Right kidney (tissue), 1 donor: ENCODE measurements at regions not wholly inside any gene's neighbourhood (a gene's known extent, or its start where the extent isn't known, plus 50 kb on each side); places are given as distances from the start of the nearest gene placed in this dataset.
"Not testable (repeated sequence)": the region's sequence is repeated elsewhere in the genome, so short reads cannot be mapped to it uniquely, and the experiment has no call there.

ENCODE experiments used
- DNase-seq: peaks from one replicate; pipeline ENCODE4 v3.0.0-alpha.2; 2016

DNA sequence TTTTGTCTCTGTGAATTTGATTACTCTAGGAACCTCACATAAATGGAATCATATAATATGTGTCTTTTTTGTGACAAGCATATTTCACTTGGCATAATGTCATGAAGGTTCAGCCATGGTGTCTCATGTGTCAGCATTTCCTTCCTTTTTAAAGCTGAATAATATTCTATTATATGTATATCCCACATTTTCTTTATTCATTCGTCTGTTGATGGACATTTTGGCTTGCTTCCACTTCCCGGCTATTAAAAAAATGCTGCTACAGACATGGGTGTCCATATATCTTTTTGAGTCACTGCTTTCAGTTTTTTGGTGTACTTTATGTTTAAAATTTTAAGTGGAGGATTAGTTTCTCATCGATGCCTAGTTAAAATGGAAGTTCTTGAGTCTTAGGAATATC lies 59.8 kb upstream of the C5orf63 start:
- no peak for DNase-seq

DNA sequence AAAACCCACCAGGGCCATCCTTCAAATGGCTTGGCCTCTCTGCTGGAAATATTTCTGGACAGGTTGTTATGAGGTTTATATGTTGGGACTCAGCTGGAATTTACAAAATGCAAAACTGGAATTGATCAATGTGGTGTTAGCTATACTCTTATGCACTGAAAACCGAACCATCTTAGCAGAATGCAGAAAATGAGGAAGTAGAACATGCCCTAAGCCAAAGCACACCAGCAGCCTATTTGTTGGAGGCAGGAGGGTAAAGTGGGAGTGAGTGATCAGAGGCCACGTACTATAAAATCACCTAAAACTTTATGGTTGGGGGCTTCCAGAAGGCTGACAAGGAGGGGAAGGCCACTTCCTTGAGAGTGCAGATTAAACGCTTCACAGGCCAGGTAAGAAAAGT lies 63.6 kb upstream of the C5orf63 start:
- DNase-seq: no peak

DNA sequence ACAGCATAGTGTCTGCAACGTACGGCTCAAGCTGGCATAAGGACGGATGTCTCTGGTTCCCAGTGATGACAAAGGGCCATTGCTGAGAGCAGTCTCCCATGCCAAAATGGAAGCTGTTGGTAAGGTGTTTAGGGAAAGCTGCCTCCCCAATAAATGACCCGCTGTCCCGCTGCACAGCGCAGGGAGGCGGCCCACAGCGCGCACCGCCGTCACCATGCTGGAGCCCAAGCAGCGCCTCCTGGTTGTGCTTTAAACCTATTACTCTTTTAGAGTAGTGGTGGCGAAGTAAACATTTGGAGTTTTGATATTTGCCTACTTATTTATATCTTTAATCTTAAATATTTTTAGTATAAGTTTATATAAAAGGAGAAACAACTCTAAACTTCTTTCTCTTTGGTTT lies 70.4 kb upstream of the C5orf63 start:
- DNase-seq: no peak

DNA sequence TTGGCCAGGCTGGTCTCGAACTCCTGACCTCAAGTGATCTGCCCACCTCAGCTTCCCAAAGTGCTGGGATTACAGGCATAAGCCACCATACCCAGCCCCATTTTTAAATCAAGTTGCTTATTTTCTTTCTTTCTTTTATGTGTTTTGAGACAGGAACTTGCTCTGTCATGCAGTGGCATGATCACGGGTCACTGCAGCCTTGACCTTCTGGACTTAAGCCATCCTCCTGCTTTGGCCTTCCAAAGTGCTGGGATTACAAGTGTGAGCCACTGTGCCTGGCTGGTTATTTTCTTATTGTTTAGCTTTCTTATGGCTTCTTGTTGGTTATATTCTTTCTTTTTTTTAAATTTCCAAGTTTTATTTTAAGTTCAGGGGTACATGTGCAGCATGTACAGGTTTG lies 79.7 kb upstream of the C5orf63 start:
- DNase-seq: no peak

DNA sequence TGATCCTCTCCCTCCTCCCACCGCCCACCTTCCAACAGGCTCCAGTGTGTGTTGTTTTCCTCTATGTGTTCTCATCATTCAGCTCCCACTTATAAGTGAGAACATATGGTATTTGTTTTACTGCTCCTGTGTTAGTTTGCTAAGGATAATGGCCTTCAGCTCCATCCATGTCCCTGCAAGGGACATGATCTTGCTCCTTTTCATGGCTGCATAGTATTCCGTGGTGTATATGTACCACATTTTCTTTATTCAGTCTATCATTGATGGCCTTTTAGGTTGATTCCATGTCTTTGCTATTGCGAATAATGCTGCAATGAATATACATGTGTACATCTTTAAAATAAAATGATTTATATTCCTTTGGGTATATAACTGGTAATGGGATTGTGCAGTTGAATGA lies 80.2 kb upstream of the C5orf63 start:
- no peak for DNase-seq

DNA sequence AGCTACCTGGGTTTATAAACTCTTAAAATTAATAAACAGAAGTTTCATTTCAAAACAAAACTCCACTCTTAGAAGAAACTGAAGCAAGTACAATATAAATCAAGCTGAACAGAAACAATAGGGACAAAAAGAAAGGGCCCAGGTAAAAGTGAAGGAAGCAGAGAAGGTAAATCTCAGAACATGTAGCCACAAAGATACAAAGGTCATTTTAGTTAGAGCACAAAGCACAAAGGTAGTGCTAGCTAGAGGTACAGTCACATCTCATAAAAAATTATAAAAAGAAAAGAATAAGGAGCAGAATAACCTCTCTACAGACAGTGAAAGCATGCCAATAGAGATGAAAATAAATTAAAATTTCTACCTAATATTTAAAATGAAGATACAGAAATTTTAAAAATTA lies 90.4 kb upstream of the C5orf63 start:
- DNase-seq: no peak

DNA sequence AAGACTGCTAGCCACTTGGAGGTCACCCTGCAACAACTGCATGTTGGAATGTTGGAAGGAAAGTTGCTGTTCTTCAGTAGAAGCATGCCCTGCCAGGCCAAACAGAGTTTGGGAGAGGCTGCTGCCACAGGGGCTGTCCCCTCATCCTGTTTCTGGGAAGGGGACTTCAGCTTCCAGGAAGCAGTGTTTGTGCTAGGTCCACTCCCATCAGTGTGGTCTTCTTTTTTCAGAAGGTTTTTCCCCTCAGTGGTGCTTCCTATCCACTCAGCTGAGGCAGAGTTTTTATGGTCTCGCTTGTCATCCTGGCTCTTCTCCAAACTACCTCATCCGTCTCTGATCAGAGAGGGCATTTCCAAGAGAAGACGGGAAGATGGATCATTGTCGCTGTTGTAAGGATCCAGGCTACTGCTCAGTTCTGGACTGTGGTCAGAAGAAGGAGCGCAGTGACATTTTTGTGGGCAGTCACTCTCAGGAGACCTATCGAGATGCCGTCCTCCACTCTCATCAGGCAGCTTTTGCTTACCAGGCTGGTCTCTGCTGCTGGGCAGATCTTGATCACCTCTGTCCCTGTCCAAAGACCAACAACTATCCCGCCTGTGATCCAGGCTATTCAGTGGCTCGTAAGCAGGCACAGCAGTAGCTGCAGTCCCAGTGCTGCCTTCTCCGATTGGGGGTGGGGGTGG lies 97.8 kb upstream of the C5orf63 start:
- DNase-seq: no peak

DNA sequence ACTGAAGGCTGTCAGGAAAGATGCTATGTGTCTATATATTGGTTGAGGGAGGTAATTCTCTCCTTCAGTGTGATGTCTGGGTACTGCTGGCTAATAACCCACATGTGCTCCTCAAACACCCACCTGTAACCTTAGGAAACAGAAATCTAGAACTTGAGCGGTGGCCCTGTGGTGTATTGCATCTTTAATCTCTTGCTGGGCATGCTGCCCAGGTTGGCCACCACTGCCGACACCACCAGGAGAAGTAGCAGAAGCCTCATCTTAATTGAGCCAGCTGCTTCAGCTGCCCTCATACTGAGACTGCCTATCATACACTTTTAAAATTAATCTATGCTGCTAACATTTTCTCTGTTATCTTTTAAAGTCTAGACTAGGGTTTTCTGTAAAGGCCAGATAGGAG lies 103.5 kb upstream of the C5orf63 start:
- DNase-seq: no peak

DNA sequence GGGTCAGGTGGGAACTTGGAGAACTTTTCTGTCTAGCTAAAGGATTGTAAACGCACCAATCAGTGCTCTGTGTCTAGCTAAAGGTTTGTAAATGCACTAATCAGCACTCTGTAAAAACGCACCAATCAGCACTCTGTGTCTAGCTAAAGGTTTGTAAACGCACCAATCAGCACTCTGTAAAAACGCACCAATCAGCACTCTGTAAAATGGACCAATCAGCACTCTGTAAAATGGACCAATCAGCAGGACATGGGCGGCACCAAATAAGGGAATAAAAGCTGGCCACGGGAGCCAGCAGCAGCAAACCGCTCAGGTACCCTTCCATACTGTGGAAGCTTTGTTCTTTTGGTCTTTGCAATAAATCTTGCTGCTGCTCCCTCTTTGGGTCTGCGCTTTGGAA lies 108.0 kb upstream of the MEGF10 start:
- DNase-seq: not testable (repeated sequence)

DNA sequence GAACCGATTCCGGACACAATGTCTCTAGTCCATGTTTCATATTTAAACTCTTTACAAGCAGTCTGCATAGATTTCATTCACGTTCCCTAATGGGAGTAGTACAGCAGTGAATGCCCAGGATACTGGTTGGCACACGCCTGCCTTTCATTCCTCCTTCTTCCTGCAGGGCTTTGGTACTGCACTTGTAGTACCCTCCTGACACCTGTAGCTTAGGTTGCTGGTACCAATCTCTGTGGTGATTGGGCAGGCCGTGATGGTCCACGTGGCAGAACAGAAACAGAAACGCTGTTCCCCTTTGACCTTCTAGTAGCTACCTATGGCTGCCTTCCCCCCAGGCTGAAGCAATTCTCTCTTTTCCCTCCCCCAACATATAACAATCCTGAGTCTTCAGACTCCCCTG lies 107.3 kb upstream of the MEGF10 start:
- DNase-seq: no peak

DNA sequence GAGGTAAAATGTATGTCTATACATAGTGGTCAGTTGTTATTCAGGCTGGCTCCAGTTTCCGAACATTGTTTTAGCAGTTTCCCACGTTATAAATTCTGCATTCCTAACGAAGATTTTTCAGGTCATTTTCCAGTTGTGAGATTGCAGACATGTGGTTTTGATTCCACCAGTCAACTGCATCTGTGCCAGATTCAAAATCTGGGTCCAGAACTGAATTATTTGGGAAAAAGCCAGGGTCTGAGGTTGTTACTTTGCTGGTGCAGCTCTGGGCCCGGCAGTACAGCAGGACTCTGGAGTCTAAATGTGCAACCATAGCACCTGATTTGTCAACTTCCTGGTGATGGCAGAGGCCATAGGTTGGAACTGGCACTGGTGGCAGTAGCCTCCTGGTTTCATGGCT lies 105.7 kb upstream of the MEGF10 start:
- no peak for DNase-seq

DNA sequence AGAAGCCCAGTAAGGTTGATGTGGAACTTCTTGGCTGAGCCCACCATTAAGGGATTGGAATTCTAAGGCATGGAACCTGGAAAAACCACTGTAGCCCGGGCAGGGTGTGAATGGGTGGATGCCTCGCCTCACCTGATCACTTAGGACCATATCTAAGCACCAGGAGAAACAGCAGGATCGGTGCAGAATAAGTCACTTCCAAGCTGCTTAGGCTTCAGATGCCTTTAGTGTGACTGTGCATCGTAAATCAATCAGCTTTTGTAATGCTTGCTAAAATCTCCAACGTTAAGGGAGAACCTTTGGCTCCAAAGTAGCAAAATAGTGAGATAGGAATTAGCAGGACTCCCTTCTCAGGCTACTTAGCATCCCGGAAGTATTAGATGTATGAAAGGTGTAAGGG lies 103.9 kb upstream of the MEGF10 start:
- DNase-seq: no peak

DNA sequence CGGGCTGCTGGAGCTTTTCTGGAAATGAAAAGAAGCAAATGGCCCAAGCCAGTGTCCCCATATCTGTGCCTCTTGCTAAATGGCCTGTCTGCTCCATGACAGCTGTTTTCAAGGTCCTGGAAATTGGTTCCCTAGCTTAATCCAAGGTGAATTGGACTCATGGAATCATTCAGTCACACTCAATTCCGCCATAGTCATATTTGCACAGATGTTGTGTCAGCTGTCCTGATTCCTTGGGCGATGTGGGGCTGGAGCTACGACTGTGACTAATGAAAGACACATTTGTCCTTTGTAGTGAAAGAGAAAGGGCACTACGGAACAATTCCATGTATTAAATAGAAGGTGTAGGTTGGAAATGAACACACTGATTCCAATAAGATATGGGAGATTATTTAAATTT lies 102.9 kb upstream of the MEGF10 start:
- DNase-seq: no peak

DNA sequence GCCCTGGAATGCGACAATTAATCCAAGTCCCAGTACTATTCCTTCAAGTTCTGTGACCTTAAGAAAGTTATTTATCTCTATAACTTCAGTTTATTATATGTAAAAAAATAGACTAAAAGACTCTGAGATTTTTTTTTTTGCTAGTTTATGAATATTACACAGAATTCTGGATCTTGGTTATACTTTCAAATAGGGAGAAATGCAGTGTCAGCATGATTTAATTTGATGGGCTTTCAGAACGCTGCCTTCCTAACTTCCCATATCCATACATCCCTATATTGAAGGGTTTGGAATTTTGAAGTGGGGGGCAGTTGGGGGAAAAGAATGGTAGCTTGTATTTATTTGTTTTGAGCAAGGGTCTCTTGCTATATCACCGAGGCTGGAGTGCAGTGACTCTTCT lies 98.4 kb upstream of the MEGF10 start:
- no peak for DNase-seq

DNA sequence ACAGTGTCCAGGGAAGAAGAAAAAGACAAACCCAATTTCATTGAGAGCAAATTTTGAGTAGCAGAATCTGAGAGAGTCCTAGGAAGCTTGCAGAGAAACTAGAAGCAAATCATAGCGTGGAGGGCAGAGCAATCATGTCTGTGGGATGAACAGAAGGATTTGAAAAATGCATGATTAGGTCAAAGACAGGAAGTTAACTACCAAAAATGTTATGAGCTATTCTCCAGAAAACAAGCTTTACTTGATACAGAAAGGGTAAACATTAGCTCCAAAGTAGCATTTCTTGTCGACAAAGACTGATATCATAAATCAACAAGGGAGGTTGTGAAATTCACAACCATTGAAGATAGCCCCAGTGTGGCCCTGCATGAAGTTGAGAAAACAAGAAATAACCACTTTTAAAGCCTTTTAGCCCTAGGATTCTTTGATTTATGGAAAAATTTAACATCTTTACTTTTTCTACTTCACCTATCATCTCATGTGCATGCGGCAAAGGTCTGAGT lies 97.7 kb upstream of the MEGF10 start:
- DNase-seq: no peak

DNA sequence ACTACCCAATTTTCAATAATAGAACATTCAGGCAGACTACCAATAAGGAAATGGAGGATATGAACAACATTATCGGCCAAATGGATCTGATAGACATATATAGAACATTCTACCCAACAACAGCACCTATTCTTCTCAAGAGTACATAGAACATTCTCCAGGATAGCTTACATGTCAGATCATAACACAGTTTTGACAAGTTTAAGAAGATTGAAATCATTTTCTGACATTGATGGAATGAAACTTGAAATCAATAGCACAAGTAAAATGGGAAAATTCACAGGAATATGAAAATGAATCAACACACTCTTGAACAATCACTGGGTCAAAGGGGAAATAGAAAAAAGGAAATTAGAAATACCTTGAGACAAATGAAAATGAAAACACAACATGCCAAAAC lies 94.6 kb upstream of the MEGF10 start:
- no peak for DNase-seq

DNA sequence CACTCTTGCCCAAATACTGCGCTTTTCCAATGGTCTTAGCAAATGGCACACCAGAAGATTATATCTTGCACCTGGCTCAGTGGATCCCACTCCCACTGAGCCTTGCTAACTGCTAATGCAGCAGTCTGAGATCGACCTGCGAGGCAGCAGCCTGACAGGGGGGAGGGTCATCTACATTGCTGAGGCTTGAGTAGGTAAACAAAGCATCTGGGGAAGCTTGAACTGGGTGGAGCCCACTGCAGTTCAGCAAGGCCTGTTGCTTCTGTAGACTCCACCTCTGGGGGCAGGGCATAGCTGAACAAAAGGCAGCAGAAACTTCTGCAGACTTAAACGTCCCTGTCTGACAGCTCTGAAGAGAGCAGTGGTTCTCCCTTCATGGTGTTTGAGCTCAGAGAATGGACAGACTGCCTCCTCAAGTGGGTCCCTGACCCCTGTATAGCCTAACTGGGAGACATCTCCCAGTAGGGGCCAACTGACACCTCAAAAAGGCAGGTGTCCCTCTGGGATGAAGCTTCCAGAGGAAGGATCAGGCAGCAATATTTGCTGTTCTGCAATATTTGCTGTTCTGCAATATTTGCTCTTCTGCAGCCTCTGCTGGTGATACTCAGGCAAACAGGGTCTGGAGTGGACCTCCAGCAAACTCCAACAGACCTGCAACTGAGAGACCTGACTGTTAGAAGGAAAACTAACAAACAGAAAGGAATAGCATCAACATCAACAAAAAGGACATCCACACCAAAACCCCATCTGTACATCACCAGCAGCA lies 93.0 kb upstream of the MEGF10 start:
- DNase-seq: not testable (repeated sequence)

DNA sequence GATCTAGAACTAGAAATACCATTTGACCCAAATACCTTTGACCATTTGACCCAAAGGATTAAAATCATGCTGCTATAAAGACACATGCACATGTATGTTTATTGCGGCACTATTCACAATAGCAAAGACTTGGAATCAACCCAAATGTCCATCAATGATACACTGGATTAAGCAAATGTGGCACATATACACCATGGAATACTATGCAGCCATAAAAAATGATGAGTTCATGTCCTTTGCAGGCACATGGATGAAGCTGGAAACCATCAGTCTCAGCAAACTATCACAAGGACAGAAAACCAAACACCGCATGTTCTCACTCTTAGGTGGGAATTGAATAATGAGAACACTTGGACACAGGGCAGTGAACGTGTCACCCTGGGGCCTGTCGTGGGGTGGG lies 87.9 kb upstream of the MEGF10 start:
- not testable (repeated sequence) for DNase-seq

DNA sequence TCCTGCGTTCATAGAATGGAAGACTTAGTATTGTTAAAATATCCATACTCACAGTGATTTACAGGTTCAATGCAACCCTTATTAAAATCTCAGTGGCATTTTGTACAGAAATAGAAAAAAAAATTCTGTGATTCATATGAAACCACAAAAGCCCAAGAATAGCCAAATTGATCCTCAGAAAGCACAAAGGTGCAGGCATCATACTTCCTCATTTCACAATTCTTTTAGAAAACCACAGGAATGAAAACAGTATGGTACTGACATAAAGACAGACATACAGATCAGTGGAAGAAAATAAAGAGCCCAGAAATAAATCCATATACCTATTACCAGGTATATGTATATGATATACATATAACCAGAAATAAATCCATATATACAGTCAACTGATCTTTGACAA lies 86.8 kb upstream of the MEGF10 start:
- DNase-seq: no peak

DNA sequence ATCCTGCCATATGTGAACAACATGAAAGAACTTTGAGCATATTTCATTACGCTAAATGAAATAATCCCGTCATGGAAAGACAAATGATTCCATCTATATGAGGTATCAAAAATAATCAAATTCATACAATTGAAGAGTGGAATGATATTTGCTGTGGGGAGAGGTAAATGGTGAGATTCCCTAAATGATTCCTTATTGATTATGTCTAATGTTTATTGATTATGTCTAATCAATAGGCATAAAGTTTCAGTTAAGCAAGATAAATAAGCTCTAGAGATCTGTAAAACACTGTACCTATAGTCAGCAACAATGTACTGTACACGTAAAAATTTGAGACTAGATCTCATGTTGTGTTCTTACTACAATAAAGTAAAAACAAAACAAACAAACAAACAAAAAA lies 85.4 kb upstream of the MEGF10 start:
- no peak for DNase-seq

DNA sequence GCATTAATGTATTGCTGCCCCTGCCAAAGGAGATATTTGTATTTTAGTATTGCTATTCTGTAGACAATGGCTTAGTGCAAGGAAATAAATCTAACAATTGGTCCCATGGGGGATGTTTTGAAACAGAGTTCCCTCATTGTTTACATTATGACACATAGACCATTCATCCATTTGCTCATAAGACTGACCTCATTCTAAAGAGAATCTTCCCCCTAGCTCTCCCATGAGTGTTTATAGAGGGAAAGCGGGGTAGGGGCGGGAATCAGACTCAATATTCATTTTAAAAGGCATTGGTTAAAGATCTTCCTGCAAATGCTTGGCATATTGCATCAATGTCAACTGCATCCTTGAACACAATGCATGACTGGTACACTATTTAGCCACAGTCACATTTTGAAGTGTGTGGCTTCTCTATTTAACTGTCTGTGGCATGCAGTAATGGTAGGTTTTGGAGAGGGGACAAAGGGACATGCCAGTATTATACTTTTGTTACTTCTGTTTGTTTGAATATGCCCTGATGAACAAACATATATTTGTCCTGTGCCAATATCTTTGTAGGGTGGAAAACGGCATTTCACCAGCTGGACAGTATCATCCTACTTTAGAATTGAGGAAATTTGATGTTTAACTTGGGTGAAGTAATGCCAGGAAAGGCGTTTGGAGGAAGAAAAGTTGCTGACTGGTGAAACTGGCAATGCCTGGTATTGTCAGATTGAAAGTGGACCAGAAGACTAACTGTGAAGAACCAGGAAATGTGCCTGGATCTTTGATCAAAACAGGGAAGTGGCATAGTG lies 84.1 kb upstream of the MEGF10 start:
- no peak for DNase-seq

DNA sequence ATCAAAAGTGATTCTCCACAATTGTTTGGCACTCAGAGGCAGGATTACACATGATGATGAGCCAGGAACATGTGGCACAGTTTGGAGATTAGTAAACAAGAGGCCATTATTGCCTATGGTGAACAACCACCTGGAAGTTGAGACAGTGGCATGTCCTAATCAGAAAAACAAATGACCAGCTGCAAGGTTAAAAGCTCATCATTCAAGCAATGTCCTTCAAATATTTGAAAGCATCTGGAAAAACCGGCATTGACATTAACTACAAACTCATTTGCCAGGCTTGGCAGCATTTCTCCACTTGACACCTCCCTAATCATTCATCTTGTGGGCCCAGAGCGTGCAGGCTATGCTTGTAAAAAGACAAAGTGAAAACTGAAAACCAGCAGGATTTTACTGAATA lies 80.6 kb upstream of the MEGF10 start:
- DNase-seq: no peak

DNA sequence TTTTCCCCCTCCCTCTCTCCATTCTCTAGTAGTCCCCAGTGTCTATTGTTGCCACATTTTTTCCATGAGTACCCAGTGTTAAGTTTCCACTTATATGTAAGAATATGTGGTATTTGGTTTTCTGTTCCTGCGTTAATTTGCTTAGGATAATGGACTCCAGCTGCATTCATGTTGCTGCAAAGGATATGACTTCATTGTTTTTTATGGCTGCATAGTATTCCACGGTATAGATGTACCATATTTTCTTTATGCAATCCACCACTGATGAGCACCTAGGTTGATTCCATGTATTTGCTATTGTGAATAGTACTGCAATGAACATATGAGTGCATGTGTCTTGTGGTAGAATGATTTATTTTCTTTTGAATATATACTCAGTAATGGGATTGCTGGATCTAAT lies 77.4 kb upstream of the MEGF10 start:
- DNase-seq: no peak
